Common myeloid progenitor, CD34-positive (primary cell): ENCODE measurements at regions not wholly inside any gene's neighbourhood (a gene's known extent, or its start where the extent isn't known, plus 50 kb on each side); places are given as distances from the start of the nearest gene placed in this dataset.

Experiments used
- CTCF ChIA-PET: fragments of 350-600 bp; sonication (Branson Sonifier 250); formaldehyde crosslinking; loops from one replicate; lab custom pipeline; 2021; ENCODE audit warnings: antibody characterized with exemption; lab: Charles Lee
- POLR2A ChIA-PET: fragments of 350-600 bp; sonication (Branson Sonifier 250); formaldehyde crosslinking; loops from one replicate; lab custom pipeline; 2021; ENCODE audit warnings: antibody characterized with exemption; lab: Charles Lee
- DNase-seq, 3 donors: peaks; one replicate each; pipeline versions ENCODE4 v3.0.0 to v3.0.0-alpha.2; 2013
- H3K27ac ChIP-seq, 2 experiments: 1 replicate in 1 of 2; 2 replicates in 1 of 2; pipeline ENCODE4 v1.7.0; 2013; ENCODE audit warnings: inconsistent platforms in 2 of 2, low read length in 2 of 2, mild to moderate bottlenecking in 2 of 2, low read depth in 1 of 2, moderate library complexity in 1 of 2; ENCODE audit not compliant: severe bottlenecking in 2 of 2, insufficient read depth in 1 of 2, poor library complexity in 1 of 2
- H3K27me3 ChIP-seq, 5 experiments: replicated peaks in 2 of 5; 1 replicate in 3 of 5; 2 replicates in 2 of 5; pipeline versions ENCODE4 v1.6.1 to v1.7.0; 2013; ENCODE audit warnings: low read length in 4 of 5, mild to moderate bottlenecking in 2 of 5, moderate library complexity in 2 of 5, inconsistent platforms in 1 of 5; ENCODE audit not compliant: insufficient read depth in 5 of 5, control insufficient read depth in 4 of 5
- H3K36me3 ChIP-seq, 4 experiments: 1 replicate in 2 of 4; 2 replicates in 2 of 4; pipeline versions ENCODE4 v1.6.1 to v1.7.0; 2013; ENCODE audit warnings: low read length in 3 of 4, control low read depth in 1 of 4, mild to moderate bottlenecking in 1 of 4; ENCODE audit not compliant: control insufficient read depth in 4 of 4, insufficient read depth in 4 of 4
- H3K4me1 ChIP-seq, 4 experiments: 1 replicate in 3 of 4; 2 replicates in 1 of 4; pipeline versions ENCODE4 v1.6.1 to v1.7.1; 2013; ENCODE audit warnings: low read length in 3 of 4, mild to moderate bottlenecking in 3 of 4, control low read depth in 1 of 4, inconsistent platforms in 1 of 4, moderate library complexity in 1 of 4; ENCODE audit not compliant: control insufficient read depth in 4 of 4, insufficient read depth in 4 of 4; ENCODE audit errors: control extremely low read depth in 1 of 4
- H3K4me3 ChIP-seq, 7 experiments: 1 replicate in 4 of 7; 2 replicates in 3 of 7; pipeline versions ENCODE4 v1.5.1 to v1.7.0; 2013; ENCODE audit warnings: mild to moderate bottlenecking in 7 of 7, low read length in 6 of 7, moderate library complexity in 6 of 7, inconsistent platforms in 2 of 7, low read depth in 2 of 7, control low read depth in 1 of 7; ENCODE audit not compliant: insufficient read depth in 4 of 7, control insufficient read depth in 1 of 7; ENCODE audit errors: extremely low read depth in 1 of 7
- H3K9me3 ChIP-seq, 5 experiments: 1 replicate in 4 of 5; 2 replicates in 1 of 5; pipeline versions ENCODE4 v1.6.1 to v1.7.1; 2013; ENCODE audit warnings: low read length in 4 of 5, mild to moderate bottlenecking in 2 of 5, inconsistent platforms in 1 of 5, low read depth in 1 of 5, moderate library complexity in 1 of 5; ENCODE audit not compliant: control insufficient read depth in 4 of 5, insufficient read depth in 2 of 5; ENCODE audit errors: control extremely low read depth in 1 of 5
- WGBS: methylation state at CpG from one replicate; pipeline ENCODE4 v1.1.5; 2013; ENCODE audit not compliant: insufficient coverage; 5-methylcytosine and 5-hydroxymethylcytosine counted together

DNA sequence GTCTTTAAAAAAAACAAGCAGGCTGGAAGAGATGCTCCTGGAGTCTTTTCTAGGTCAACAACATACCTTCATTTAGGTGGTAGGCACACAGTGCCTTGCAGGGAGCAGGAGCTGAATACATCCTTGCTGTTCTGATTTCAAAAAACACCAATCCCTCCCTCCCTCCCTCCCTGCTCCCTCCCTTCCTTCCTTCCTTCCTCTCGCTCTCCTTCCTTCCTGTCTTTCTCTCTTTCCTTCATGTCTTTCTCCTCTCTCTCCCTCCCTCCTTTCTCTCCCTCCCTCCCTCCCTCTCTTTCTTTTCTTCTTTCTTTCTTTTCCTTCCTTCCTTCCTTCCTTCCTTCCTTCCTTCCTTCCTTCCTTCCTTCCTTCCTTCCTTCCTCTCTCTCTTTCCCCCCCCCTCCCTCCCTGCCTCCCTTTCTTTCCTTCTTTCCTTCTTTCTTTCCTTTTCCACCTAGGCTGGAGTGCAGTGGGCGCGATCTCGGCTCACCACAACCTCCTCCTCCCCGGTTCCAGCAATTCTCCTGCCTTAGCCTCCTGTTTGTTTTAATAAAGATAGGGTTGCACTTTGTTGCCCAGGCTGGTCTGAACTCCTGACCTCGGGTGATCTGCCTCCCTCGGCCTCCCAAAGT is 245.1 kb downstream of the MIAT start:
- Histone ChIP-seq H3K36me3 (no peaks in the 10 kb centered on the region), H3K27me3 (peaks cover 5 to 85% (median 27%) of the 10 kb centered on the region in 5 experiments), H3K27ac (no peak overlapping the region), H3K4me1 (peaks cover 0 to 6% (median 3%) of the 10 kb centered on the region in 4 experiments), H3K4me3 (peak overlapping the region in 3 of 7 experiments; percentile 40 to 68 (median 50)), H3K9me3 (peaks cover 0 to 6% (median 0%) of the 10 kb centered on the region in 5 experiments)
- WGBS, result 0% methylated on average over 4 of the region's 7 CpGs
- DNase-seq, result no peak
- POLR2A ChIA-PET, result no interaction called here
- CTCF ChIA-PET, result no interaction called here

DNA sequence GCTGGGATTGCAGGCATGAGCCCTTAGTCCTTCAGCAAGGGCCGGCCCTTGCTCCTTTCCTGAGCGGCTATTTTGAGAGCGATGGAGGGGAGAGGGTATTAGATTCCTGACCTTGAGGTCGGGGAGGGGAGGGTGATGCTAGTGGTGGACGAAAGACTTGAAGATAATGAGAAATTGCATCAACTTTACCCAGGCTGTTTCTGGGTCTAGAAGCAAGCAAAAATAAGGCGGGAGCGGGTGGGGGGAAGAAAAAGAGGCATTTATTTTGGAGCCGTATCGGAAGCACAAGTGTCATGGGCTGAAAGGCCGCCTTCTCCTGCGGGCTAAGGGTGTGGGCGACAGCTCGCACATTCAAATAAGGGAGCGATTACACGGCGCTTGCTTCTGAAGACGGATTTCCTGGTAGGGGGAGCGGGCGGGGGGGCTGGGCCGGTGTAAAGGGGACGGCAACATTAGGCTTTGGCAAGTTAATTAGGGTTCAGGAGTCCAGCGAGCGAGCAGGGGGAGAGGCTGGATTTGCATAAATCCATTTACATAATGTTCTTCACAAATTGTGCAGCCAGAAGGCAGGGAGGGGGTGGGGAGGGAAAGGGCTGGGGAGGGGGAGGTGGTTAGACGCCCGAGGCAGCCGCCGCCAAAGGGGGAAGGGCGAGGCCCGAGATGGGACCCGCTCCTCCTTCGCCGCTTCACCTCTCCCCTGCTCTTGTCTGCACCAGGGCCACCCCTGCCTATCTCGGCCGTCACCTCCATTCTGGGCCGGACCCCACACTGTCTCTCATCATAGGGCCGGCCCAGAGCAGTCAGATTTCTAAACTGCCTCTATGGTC is 245.9 kb downstream of the MIAT start:
- Histone ChIP-seq H3K36me3 (no peaks in the 10 kb centered on the region), H3K4me1 (peaks cover 0 to 6% (median 3%) of the 10 kb centered on the region in 4 experiments), H3K4me3 (peak overlapping the region in 3 of 7 experiments; percentile 40 to 68 (median 50)), H3K9me3 (peaks cover 0 to 4% (median 0%) of the 10 kb centered on the region in 5 experiments), H3K27ac (no peak overlapping the region), H3K27me3 (peaks cover 7 to 81% (median 27%) of the 10 kb centered on the region in 5 experiments)
- WGBS, result 3% methylated on average over 20 of the region's 36 CpGs
- ChIA-PET CTCF (no interaction called here), POLR2A (no interaction called here)
- peak; percentile 6 to 50 (median 41) for DNase-seq

DNA sequence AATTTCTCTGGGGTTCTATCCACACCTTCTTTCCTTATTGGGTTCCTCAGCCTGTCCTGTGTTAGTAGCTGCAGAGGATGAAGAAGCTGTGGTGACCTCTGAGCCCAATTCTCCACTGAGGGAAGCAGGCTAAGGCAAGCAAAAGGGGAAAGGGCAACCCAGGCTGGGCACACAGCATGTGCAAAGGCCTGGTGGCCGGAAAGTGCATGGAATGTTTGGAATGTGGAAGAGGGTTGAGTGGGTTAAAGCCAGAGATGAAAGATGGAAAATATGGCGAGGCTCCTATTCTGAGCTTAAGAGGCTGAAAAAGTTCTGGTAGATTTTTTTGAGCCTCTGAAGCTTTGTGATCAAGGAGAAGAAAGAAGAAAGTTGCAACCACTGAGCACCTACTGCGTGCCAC is 247.1 kb downstream of the MIAT start:
- no peaks in the 10 kb centered on the region for H3K36me3 ChIP-seq
- CTCF ChIA-PET, result no interaction called here
- WGBS, result 73% methylated on average over 3 of the region's 3 CpGs
- no peak for DNase-seq
- no peak overlapping the region for H3K4me3 ChIP-seq
- H3K27me3 ChIP-seq, result peaks cover 7 to 70% (median 27%) of the 10 kb centered on the region in 5 experiments
- H3K4me1 ChIP-seq, result peaks cover 0 to 6% (median 3%) of the 10 kb centered on the region in 4 experiments
- H3K9me3 ChIP-seq, result no peaks in the 10 kb centered on the region
- H3K27ac ChIP-seq, result no peak overlapping the region
- POLR2A ChIA-PET, result no interaction called here

DNA sequence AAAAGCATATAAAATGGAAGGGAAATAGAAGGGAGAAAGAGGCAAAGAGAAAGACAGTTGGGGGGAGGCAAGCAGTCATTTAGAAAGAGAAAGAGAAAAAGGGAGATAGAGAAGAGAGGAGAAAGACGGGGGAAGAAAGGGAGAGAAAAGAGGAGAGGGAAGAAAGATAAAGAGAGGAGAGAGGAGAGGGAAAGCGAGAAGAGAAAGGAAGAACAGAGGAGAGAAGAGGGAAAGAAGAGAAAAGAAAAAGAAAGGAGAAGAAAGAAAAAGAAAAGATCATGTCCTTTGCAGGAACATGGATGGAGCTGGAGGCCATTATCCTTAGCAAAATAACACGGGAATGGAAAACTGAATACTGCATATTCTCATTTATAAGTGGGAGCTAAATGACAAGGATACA is 247.7 kb downstream of the MIAT start:
- no peaks in the 10 kb centered on the region for H3K36me3 ChIP-seq

DNA sequence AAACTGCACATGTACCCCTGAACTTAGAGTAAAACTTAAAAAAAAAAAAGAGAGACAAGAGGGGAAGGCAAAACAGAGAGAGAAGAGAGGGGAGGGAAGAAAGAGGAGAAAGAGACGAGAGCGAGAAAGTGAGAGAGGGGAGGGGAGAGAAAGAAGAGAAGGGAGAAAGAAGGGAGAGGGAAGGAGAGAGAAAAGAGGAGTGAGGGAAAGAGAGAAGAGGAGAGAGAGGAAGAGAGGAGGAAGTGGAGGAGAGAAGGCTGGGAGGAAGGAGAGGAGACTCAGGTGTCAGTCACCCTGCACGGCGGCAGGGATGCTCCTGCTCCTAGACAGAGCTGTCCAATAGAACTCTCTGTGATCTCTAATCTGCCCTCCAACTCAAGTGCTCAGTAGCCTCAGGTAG is 248.3 kb downstream of the MIAT start:
- Histone ChIP-seq H3K9me3 (no peaks in the 10 kb centered on the region), H3K4me3 (no peak overlapping the region), H3K27ac (no peak overlapping the region), H3K27me3 (peaks cover 3 to 68% (median 26%) of the 10 kb centered on the region in 5 experiments), H3K36me3 (no peaks in the 10 kb centered on the region), H3K4me1 (peaks cover 0 to 6% (median 3%) of the 10 kb centered on the region in 4 experiments)
- DNase-seq, result no peak
- CTCF ChIA-PET, result no interaction called here
- POLR2A ChIA-PET, result no interaction called here
- WGBS, result 63% methylated on average over 2 of the region's 4 CpGs

More for the DNA sequence above, 247.7 kb downstream of the MIAT start:
- CTCF ChIA-PET, result no interaction called here
- WGBS, result 84% methylated on average over 3 of the region's 3 CpGs
- no peak for DNase-seq
- Histone ChIP-seq H3K4me3 (no peak overlapping the region), H3K27ac (no peak overlapping the region), H3K27me3 (peaks cover 3 to 69% (median 27%) of the 10 kb centered on the region in 5 experiments), H3K9me3 (no peaks in the 10 kb centered on the region), H3K4me1 (peaks cover 0 to 6% (median 3%) of the 10 kb centered on the region in 4 experiments)
- POLR2A ChIA-PET, result no interaction called here

DNA sequence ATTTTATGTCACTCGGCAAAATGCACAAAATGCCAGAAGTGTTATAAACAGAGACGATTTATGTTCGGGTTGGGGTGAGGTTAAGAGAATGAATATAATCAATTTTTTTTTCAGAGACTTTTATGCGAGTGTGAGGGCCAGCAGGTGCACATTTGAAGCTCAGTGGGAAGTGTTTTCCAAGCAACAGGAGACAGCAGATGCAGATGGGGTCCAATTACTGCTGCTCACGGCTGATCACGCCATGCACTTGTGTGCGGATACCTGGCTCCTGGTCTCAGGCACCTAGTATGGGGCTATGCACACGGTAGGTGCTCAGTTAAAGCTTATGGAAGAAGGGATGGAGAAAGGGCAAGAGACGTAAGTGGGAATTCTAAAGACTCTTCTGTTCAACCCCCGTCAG is 249.1 kb downstream of the MIAT start:
- CTCF ChIA-PET, result no interaction called here

DNA sequence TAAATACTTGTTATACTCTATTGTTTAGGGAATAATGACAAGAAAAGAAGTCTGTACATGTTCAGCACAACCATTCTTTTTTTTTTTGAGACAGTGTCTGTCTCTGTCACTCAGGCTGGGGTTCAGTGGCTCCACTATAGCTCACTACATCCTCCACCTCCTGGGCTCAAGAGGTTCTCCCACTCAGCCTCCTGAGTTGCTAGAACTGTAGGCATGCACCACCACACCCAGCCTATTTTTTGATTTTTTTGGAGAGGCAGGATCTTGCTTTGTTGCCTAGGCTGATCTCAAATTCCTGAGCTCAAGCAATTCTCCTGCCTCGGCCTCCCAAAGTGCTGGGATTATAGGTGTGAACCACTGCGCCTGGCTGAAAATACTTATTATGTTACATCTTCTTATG is 250.0 kb downstream of the MIAT start:
- Histone ChIP-seq H3K9me3 (no peaks in the 10 kb centered on the region), H3K27ac (no peak overlapping the region), H3K4me1 (peaks cover 0 to 6% (median 3%) of the 10 kb centered on the region in 4 experiments), H3K27me3 (peaks cover 3 to 68% (median 22%) of the 10 kb centered on the region in 5 experiments), H3K4me3 (no peak overlapping the region), H3K36me3 (no peaks in the 10 kb centered on the region)
- ChIA-PET CTCF (no interaction called here), POLR2A (interaction anchor here (0.6 kb wide), 1 partner anchor 121 kb away, joined by 3 read pairs; no protein-coding TSS in a partner anchor)
- DNase-seq, result no peak
- WGBS, result no CpG with 5 or more reads among the region's 2 CpGs

More for the DNA sequence above, 249.1 kb downstream of the MIAT start:
- H3K27ac ChIP-seq, result no peak overlapping the region
- POLR2A ChIA-PET, result no interaction called here
- DNase-seq, result no peak
- no peaks in the 10 kb centered on the region for H3K9me3 ChIP-seq
- H3K36me3 ChIP-seq, result no peaks in the 10 kb centered on the region
- 88% methylated on average over 10 of the region's 10 CpGs for WGBS
- H3K4me3 ChIP-seq, result no peak overlapping the region
- peaks cover 3 to 68% (median 26%) of the 10 kb centered on the region in 5 experiments for H3K27me3 ChIP-seq
- H3K4me1 ChIP-seq, result peaks cover 0 to 6% (median 3%) of the 10 kb centered on the region in 4 experiments
